ENCODE measurements at regions not wholly inside any gene's neighbourhood (a gene's known extent, or its start where the extent isn't known, plus 50 kb on each side); places are given as distances from the start of the nearest gene placed in this dataset.
A peak's percentile ranks its signal among the peaks of the same experiment; 100 is the strongest.

- WGBS, 5 donors: 49 to 68% (median 58%) methylated on average over 4 of the region's 4 CpGs
- no peaks in the 10 kb centered on the region for H3K36me3 ChIP-seq
- intact Hi-C loops (cut with DNase I; ENCODE audit: low total_unique reads): no loop called here
Observed at GRCh38 chr10:130637089-130637676, 501.0 kb downstream of the GLRX3 start.

GRCh38 chr10:130638991-130639390, 502.8 kb downstream of the GLRX3 start:
- Histone ChIP-seq H3K9me3 (no peaks in the 10 kb centered on the region), H3K4me1 (peaks cover 0 to 25% (median 6%) of the 10 kb centered on the region in 6 donors), H3K36me3 (no peaks in the 10 kb centered on the region), H3K4me3 (no peak overlapping the region), H3K27me3 (replicated peaks in 1 of 7) (peaks cover 0 to 4% (median 0%) of the 10 kb centered on the region in 7 donors), H3K27ac (no peak overlapping the region)
- DNase-seq: no peak
- intact Hi-C loops (cut with DNase I; ENCODE audit: low total_unique reads): no loop called here
- TF ChIP-seq POLR2A (IDR thresholded peaks at IDR 0.05) (no peak), CTCF (IDR thresholded peaks at IDR 0.05 in 8 of 11, conservative IDR thresholded peaks at IDR 0.05 in 3 of 11) (no peak), POLR2AphosphoS5 (IDR thresholded peaks at IDR 0.05) (no peak)
- WGBS, 5 donors: 58 to 72% (median 62%) methylated on average over 4 of the region's 4 CpGs

More at GRCh38 chr10:130637089-130637676, 501.0 kb downstream of the GLRX3 start:
- no peak for TF ChIP-seq POLR2A (IDR thresholded peaks at IDR 0.05)
- no peak for TF ChIP-seq CTCF (IDR thresholded peaks at IDR 0.05 in 8 of 11, conservative IDR thresholded peaks at IDR 0.05 in 3 of 11)
- no peak for TF ChIP-seq POLR2AphosphoS5 (IDR thresholded peaks at IDR 0.05)
- Histone ChIP-seq H3K27me3 (replicated peaks in 1 of 7) (peaks cover 0 to 4% (median 0%) of the 10 kb centered on the region in 7 donors), H3K9me3 (no peaks in the 10 kb centered on the region), H3K4me3 (no peak overlapping the region), H3K27ac (peak overlapping the region in 1 of 8 donors; percentile 33), H3K4me1 (peaks cover 0 to 33% (median 11%) of the 10 kb centered on the region in 6 donors)
- no peak for DNase-seq

- Histone ChIP-seq H3K4me3 (no peak overlapping the region), H3K36me3 (no peaks in the 10 kb centered on the region), H3K4me1 (no peaks in the 10 kb centered on the region), H3K9me3 (no peaks in the 10 kb centered on the region), H3K27ac (no peak overlapping the region), H3K27me3 (replicated peaks in 1 of 7) (no peaks in the 10 kb centered on the region)
- intact Hi-C loops (cut with DNase I; ENCODE audit: low total_unique reads): no loop called here
- WGBS, 5 donors: 92 to 95% (median 94%) methylated on average over 4 of the region's 4 CpGs
- no peak for DNase-seq
- no peak for TF ChIP-seq CTCF (IDR thresholded peaks at IDR 0.05 in 8 of 11, conservative IDR thresholded peaks at IDR 0.05 in 3 of 11)
- no peak for TF ChIP-seq POLR2A (IDR thresholded peaks at IDR 0.05)
- no peak for TF ChIP-seq POLR2AphosphoS5 (IDR thresholded peaks at IDR 0.05)
Observed at GRCh38 chr10:130642926-130643325, 506.7 kb downstream of the GLRX3 start.

- Histone ChIP-seq H3K36me3 (no peaks in the 10 kb centered on the region), H3K9me3 (peaks cover 0 to 4% (median 0%) of the 10 kb centered on the region in 8 donors), H3K4me1 (no peaks in the 10 kb centered on the region), H3K4me3 (no peak overlapping the region), H3K27me3 (replicated peaks in 1 of 7) (no peaks in the 10 kb centered on the region), H3K27ac (no peak overlapping the region)
- DNase-seq: no peak
- intact Hi-C loops (cut with DNase I; ENCODE audit: low total_unique reads): no loop called here
- 75 to 87% (median 80%) methylated on average over 6 of the region's 6 CpGs for whole genome bisulfite sequencing, 5 donors
- no peak for TF ChIP-seq POLR2AphosphoS5 (IDR thresholded peaks at IDR 0.05)
- no peak for TF ChIP-seq POLR2A (IDR thresholded peaks at IDR 0.05)
- TF ChIP-seq CTCF (IDR thresholded peaks at IDR 0.05 in 8 of 11, conservative IDR thresholded peaks at IDR 0.05 in 3 of 11): no peak
Observed at GRCh38 chr10:130647341-130647740, 511.1 kb downstream of the GLRX3 start.
